Adrenal gland (tissue), 9 donors: ENCODE measurements at regions not wholly inside any gene's neighbourhood (a gene's known extent, or its start where the extent isn't known, plus 50 kb on each side); places are given as distances from the start of the nearest gene placed in this dataset.

ENCODE experiments used
- DNase-seq, 7 donors: peaks; one replicate each; pipeline ENCODE4 v3.0.0-alpha.2; 2019 to 2020
- H3K27ac ChIP-seq, 5 donors: fragments of 200-600 bp; sonication (generic) in 4 of 5; 1 replicate in 3 of 5; 2 replicates in 2 of 5; pipeline versions ENCODE4 v1.5.1 to v1.8.0; 2016 to 2020; ENCODE audit warnings: mild to moderate bottlenecking in 1 of 5
- H3K27me3 ChIP-seq: fragments of 200-600 bp; 2 replicates; pipeline ENCODE4 v1.8.0; 2021
- H3K36me3 ChIP-seq, 2 donors: fragments of 200-600 bp; replicated peaks in 1 of 2; 1 replicate in 1 of 2; 2 replicates in 1 of 2; pipeline versions ENCODE4 v1.5.1 to v1.8.0; 2018 to 2022
- H3K4me1 ChIP-seq, 2 donors: fragments of 200-600 bp; replicated peaks in 1 of 2; 1 replicate in 1 of 2; 2 replicates in 1 of 2; pipeline versions ENCODE4 v1.5.1 to v1.8.0; 2018 to 2021
- H3K4me3 ChIP-seq, 4 donors: fragments of 200-600 bp; sonication (generic) in 3 of 4; one replicate each; pipeline ENCODE4 v1.5.1; 2016 to 2018
- H3K9me3 ChIP-seq, 3 donors: fragments of 200-600 bp; sonication (generic) in 1 of 3; replicated peaks in 1 of 3; 1 replicate in 2 of 3; 2 replicates in 1 of 3; pipeline versions ENCODE4 v1.5.1 to v1.8.0; 2016 to 2021
- POLR2A ChIP-seq, 2 donors: fragments of 450-650 bp; IDR thresholded peaks; one replicate each; pipeline ENCODE4 v1.6.1; 2017; ENCODE audit warnings: antibody characterized with exemption in 2 of 2, mild to moderate bottlenecking in 2 of 2, moderate library complexity in 1 of 2
- WGBS, 4 donors: extraction: QIAGEN DNeasy Blood & Tissue Kit in 2 of 4; methylation state at CpG; one replicate each; pipeline versions ENCODE4 v1.1.5 to v1.1.7; 2013 to 2017; 5-methylcytosine and 5-hydroxymethylcytosine counted together
- intact Hi-C, 2 donors: fragments of 100-400 bp; cut with DNase I; formaldehyde crosslinking; loops; one replicate each; pipeline versions ENCODE4 v1.14.1 to v1.15.0; 2022 to 2023
- TF ChIP-seq, protein P1 (sequence below), 6 experiments: fragments of 450-650 bp in 4 of 6; fragments of 200-600 bp in 2 of 6; sonication (generic) in 1 of 6; IDR thresholded peaks; 1 replicate in 5 of 6; 2 replicates in 1 of 6; pipeline versions ENCODE4 v1.5.1 to v1.8.0; 2016 to 2021; ENCODE audit warnings: antibody characterized with exemption in 6 of 6, mild to moderate bottlenecking in 2 of 6, moderate library complexity in 1 of 6
- donor health status: healthy with polysubstance abuse.
- donor health status: Bipolar disorder and iron deficiency.
- donor health status: DM: yes; HTN: yes; CAD: no.
- donor health status: DM: no; HTN: no; CAD: no.
- donor health status: DM: no; HTN: no; CAD: no.

GRCh38 chr18:28705482-28705881 lies 528.6 kb upstream of the CDH2 start:
- Histone ChIP-seq H3K27ac (no peak overlapping the region), H3K4me3 (no peak overlapping the region), H3K36me3 (no peaks in the 10 kb centered on the region), H3K27me3 (no peaks in the 10 kb centered on the region), H3K4me1 (no peaks in the 10 kb centered on the region), H3K9me3 (no peaks in the 10 kb centered on the region)
- intact Hi-C loops: no loop called here
- TF ChIP-seq, protein P1, sequence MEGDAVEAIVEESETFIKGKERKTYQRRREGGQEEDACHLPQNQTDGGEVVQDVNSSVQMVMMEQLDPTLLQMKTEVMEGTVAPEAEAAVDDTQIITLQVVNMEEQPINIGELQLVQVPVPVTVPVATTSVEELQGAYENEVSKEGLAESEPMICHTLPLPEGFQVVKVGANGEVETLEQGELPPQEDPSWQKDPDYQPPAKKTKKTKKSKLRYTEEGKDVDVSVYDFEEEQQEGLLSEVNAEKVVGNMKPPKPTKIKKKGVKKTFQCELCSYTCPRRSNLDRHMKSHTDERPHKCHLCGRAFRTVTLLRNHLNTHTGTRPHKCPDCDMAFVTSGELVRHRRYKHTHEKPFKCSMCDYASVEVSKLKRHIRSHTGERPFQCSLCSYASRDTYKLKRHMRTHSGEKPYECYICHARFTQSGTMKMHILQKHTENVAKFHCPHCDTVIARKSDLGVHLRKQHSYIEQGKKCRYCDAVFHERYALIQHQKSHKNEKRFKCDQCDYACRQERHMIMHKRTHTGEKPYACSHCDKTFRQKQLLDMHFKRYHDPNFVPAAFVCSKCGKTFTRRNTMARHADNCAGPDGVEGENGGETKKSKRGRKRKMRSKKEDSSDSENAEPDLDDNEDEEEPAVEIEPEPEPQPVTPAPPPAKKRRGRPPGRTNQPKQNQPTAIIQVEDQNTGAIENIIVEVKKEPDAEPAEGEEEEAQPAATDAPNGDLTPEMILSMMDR (IDR thresholded peaks at IDR 0.05): no peak
- no peak for TF ChIP-seq POLR2A (IDR thresholded peaks at IDR 0.05)
- DNase-seq: no peak
- WGBS, 4 donors: 43 to 50% (median 50%) methylated on average over 1 of the region's 1 CpG

DNA sequence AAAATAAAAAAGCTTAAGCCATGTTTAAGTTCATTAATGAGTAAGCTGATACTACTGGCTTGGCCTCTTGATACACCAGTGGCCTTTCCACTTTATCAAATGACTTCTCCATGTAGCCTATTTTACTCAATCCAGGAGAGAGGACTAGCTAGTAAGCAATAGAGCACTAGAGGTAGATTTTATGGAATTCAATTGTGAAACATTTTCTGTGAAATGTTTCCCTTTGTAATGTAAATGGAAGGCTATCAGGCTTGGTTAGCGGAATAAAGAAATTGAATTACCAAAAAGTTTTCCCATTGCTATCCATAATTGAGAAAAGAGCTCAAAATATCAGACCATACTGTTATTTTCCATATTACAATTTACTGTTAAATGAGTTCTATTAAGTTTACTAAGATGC lies 515.4 kb upstream of the CDH2 start:
- H3K27ac ChIP-seq: no peak overlapping the region
- intact Hi-C loops: no loop called here
- 89 to 95% (median 93%) methylated on average over 1 of the region's 1 CpG for WGBS, 4 donors
- no peaks in the 10 kb centered on the region for H3K9me3 ChIP-seq
- DNase-seq: no peak
- H3K27me3 ChIP-seq: no peaks in the 10 kb centered on the region
- no peaks in the 10 kb centered on the region for H3K36me3 ChIP-seq
- no peaks in the 10 kb centered on the region for H3K4me1 ChIP-seq
- TF ChIP-seq, protein P1 (IDR thresholded peaks at IDR 0.05): no peak
- no peak for TF ChIP-seq POLR2A (IDR thresholded peaks at IDR 0.05)
- no peak overlapping the region for H3K4me3 ChIP-seq

DNA sequence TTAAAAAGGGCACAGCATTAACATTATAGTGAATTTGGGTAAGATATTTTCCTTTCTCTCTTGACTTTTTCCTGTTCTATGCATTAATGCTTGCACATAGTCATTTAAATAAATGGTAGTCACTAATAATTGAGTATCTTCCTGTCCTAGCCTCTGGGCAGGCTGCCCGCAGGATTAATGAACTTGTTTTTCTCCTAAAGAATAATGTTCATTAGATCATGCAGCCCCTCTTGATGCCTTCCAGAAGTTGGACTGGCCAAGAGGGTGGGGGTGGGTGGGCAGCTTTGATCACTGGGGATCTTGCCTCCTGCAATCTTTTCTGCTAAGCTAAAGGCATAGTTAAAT lies 514.5 kb upstream of the CDH2 start:
- Histone ChIP-seq H3K4me3 (no peak overlapping the region), H3K9me3 (no peaks in the 10 kb centered on the region), H3K36me3 (no peaks in the 10 kb centered on the region), H3K4me1 (no peaks in the 10 kb centered on the region), H3K27ac (no peak overlapping the region), H3K27me3 (no peaks in the 10 kb centered on the region)
- TF ChIP-seq POLR2A (IDR thresholded peaks at IDR 0.05): no peak
- TF ChIP-seq, protein P1 (IDR thresholded peaks at IDR 0.05): no peak
- 55 to 79% (median 70%) methylated on average over 1 of the region's 1 CpG for WGBS, 4 donors
- DNase-seq: no peak
- intact Hi-C loops: no loop called here

- no peaks in the 10 kb centered on the region for H3K4me1 ChIP-seq
- H3K27ac ChIP-seq: no peak overlapping the region
- WGBS, 4 donors: 67 to 78% (median 71%) methylated on average over 6 of the region's 6 CpGs
- intact Hi-C loops: no loop called here
- no peak overlapping the region for H3K4me3 ChIP-seq
- H3K27me3 ChIP-seq: no peaks in the 10 kb centered on the region
- no peaks in the 10 kb centered on the region for H3K9me3 ChIP-seq
- H3K36me3 ChIP-seq: no peaks in the 10 kb centered on the region
- DNase-seq: no peak
- no peak for TF ChIP-seq POLR2A (IDR thresholded peaks at IDR 0.05)
- TF ChIP-seq, protein P1 (IDR thresholded peaks at IDR 0.05): no peak
These were observed 514.0 kb upstream of the CDH2 start for GRCh38 chr18:28690836-28691495.
